NCI-H510A (cell line): ENCODE measurements at regions not wholly inside any gene's neighbourhood (a gene's known extent, or its start where the extent isn't known, plus 50 kb on each side); places are given as distances from the start of the nearest gene placed in this dataset.
"Not testable (repeated sequence)": the region's sequence is repeated elsewhere in the genome, so short reads cannot be mapped to it uniquely, and the experiment has no call there.

Experiments used
- DNase-seq: peaks from one replicate; lab custom pipeline; 2025; lab: John Stamatoyannopoulos, UW

DNA sequence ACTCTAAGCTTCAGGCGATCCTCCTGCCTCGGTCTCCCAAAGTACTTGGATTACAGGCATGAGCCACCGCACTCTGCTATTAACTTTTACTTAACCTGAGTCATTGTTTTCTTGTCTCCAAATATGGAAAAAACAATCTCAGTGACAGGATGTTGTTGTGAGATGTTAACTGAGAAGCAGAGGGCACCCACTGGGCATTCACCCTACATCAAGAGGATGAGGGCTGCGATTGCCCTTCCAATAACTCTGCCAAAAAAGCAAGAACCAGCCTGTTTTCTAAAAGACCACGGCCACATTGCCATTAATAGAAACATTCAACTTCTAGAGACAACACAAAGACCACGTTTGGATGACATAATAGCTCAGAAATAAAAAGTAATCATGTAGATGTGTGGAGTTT is 107.6 kb upstream of the SGK1 start:
- no peak for DNase-seq

DNA sequence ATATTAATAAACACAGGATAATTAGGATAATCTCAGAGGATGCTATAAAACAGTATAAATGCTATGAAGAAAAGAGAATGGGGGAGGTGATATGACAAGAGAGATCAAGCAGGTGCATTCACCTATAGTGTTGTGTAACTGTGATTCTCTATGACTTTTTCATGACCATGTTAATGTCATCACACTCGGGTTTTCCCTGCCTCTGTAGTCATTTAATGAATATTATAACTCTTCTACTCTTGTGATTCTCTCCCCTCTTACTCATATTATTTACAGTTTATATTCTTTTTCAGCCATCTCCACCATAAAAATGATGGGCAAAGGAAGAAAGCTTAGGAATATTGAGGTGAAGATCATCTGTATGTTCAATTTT is 106.9 kb upstream of the SGK1 start:
- no peak for DNase-seq

DNA sequence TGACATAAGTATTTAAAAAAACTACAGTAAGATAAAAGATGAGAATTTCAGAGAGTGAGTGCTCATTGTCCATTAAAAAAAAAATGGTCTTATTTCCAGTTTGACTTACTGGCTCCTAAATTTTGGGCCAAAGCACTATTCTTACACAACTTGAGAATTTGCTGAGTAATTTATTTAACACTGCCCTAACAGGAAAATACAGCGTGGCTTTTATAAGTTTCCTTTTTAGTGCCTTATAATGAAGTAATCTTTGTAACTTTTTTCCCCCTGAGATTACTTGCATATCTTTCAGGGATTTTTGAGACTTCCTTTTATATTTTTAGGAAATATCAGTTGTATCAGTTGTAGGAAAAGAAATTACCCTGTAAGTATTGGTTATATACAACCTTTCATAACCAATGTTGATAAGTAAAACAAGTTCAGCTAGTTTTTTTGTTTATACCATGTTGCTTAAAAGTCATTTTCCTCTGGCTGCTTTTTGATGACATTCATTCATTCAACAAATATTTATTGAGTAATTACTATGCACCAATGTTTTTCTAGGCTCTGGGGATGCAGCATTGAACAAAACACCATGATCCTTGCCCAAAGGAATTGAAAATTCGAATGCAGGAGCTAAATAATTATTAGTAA is 106.4 kb upstream of the SGK1 start:
- DNase-seq = no peak

DNA sequence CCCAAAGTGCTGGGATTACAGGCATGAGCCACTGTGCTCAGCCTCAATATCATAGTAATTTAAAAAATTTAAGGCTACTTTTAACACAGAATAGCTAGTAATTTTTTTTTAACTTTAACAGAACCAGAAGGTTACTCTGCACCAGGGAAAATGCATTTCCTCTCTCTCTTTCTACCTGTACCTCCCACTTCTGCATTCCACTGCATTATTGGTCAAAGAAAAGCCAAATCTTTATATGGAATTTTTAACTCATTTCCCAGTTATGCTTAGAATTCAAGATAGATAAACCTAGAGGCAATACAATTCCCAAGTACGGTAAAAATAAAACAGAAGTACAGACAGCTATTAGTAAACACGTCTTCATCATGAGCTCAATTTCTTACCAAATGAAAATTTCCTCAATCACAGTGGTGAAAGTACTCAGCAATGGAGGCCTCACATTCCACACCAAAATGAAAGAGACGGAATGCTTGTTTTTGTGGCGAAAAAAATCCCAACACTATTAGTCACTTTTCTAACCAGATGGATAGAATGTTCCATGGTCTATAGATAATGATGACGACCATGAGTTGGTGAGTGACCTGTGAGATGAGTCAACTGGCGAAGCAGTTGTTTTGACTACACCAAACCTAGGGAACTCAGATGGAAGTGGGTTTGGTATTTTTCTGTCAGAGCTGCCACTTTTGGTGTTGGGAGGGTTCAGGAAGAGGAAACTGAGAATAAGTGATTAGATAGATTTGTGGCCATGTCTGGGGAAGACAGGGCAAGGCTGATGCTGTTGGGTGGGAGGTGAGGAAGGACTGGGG is 104.7 kb upstream of the SGK1 start:
- DNase-seq = no peak

DNA sequence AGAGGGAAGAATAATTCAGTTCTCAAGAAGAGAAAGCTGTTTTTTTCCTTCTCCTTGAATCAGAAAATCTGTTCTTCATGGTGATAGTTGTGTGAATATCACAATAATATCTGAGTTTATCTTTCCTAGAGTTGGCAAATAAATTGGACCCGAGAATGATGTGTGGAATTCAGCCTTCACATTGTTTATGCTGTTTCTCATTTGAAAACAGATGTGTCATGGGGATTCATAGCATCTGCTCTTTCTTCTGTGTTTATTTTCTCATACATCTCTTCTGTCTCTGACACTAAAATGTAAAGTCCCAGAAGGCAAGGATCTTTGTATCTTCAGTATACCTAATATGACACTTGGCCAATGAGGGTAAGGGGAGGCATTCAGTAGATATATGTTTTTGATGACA is 103.6 kb upstream of the SGK1 start:
- DNase-seq = no peak

DNA sequence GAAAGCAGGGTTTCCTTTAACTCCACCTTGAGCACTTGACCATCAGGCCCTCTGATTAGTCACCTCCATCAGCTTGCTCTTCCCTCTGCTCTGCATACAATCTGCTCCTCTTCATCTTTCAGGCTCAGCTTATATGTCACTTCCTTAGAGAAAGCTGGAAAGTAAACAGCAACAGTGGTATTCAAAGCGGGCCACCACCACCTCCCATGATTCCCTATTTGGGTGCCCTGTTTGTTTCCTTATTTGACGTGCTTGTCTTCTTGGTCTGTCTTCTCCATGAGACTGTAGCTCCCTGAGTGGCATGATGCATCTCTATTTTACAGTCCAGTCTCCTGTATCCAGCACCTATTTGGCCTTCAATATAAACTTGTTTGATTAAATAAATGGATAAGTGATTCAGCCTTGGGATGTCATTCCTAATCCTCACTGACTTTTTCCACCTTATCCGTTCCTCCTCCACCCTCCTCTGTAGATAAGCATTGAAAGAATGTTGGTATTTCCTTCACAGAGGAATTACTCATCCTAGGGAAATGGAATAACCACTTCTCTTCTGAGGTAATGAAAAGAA is 102.8 kb upstream of the SGK1 start:
- DNase-seq = no peak

DNA sequence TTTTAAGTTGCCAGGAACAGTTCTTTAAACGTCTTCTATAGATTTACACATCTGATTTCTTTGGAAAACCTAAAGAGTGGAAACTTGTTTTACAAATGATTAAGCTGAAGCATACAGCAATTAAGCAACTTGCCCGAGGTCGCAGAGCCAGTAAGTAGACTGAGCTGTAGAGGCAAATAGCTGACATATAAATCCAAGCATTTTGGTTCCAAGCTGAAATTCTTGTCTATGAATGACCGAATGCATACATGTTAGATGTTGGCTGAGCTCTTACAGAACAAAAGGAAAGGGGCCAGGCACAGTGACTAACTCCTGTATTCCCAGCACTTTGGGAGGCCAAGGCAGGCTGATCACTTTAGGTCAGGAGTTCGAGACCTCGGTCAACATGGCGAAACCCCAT is 101.8 kb upstream of the SGK1 start:
- DNase-seq = no peak

DNA sequence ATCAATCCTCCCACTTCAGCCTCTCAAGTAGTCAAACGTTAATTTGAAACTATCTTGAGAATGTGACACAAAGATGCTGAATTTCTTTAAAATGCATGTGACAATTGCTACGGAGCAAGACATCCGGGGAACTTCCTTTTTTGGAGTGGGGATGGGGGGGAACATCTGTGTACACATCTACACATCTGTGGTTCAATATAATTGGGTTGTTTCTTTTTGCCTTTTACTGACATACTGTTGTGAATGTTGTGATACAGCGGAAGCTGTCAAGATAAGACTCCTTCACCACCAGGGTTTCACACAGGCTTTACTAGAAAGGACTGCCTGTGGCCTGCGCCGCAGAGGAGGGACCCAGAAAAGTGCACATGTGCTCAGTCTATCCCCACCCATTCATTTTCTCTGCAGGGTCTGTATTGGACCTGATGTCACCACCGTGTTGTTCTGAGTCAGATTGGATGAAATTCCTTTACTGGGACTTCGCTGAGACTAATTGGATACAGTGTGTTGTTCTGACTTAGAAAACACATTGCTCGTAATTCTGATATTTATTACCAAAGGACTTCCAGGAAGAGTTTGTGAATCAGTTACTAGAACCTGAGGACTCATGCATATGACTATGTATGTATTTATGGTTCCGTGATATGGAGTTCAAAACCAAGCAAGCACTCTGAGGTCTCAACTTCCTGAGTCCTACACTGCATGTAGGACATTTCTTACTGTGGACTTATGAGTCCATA is 98.7 kb upstream of the SGK1 start:
- DNase-seq = no peak

DNA sequence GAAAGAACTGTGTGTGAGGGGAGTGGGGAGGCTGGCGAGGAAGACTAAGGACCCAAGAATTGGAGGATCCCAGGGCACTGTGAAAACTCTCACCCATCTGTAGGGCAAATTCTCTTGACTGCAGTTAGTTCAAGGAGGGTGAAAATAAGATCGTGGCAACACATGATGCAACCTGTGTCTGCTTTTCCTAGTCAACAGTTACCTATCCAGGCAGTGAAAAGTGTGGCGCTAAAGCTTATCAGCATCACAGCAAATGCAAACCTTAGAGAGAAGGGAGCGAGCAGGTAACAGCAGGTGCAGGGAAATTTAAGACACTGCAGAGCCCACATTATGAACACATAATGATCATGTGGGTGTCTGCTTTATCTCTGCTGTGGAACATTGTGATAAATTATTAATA is 97.7 kb upstream of the SGK1 start:
- DNase-seq = no peak

DNA sequence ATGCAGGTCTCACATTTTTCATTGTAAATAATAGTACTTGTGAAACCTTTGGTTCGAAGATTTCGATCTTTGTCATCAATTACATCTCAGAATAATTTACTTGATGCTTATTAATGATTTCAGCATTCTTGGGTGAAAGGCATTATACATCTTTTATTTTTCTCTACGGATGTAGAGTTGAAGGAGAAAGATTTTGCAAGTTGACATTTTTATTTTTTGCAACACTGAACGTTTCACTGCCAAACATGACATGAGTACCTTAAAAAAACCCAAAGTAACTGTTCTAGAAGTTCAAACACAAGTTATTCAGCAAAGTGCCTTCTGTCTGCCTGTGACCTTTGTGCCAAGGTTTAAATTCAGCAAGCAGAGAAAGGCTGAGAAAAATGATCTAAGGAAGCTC is 97.3 kb upstream of the SGK1 start:
- no peak for DNase-seq

DNA sequence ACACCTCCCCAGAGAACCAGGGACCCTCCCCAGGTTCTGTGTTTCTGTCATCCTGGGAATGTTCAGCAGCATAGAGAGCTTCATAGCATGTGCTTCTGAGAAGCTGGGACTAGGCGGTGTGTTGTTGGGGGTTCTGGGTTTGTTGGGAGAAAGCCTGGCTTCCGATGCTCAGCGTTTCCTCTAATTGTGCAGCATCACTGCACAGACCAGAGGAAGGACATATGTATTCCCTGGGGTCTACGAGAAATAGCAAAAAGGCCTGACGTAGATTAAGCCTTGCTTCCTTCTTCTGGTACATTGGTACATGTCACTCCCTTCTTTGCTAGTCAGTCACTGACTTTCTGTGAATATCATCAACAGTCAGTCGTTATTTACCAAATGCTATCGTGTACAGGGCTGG is 96.9 kb upstream of the SGK1 start:
- no peak for DNase-seq

DNA sequence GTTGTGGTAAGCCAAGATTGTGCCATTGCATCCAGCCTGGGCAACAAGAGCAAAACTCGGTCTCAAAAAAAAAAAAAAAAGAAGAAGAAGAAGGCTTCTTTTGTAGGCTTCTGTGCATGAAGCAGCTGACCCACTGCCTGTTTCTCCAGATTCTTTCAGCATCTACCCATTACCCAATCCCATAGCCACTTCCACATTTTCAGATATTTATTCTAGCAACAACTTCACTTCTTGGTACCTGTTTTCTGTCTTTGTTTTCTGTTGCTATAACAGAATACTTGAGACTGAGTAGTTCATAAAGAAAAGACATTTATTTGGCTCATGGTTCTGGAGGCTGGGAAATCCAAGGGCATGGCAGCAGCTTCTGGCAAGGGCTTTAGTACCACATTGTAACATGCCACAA is 95.3 kb upstream of the SGK1 start:
- no peak for DNase-seq

DNA sequence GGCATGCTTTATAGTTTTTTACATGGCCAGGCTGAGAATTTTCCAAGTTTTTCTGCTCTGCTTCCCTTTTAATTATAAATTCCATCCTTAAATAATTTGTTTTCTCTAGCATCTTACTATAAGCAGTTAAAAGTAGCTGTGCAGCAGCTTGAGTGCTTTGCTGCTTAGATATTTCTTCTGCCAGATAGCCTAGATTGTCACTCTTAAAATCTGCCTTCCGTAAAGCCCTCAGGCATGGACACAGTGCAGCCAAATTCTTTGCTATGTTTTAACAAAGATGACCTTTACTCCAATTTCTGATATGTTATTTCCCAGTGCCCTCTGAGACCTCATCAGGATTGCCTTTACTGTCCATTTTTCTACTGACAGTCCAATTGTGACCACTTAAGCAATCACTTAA is 92.6 kb upstream of the SGK1 start:
- DNase-seq = no peak

DNA sequence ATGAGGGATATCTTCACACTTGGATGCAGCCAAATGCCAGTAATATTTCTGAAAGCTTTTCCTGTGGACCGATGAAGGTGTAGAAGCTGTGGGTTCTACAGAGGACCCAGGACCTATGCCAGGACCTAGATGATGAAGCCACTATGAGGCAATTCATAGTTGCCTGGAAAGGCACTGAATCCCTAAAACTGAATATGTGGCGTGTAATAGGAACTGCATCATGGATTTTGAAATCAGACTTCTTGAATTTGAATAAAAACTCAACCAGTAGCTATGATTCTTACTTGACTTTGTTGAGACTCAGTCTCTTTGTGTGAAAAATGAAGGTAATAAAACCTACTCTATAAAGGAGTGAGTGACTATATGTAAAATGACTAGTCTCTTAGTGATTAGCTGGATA is 89.9 kb upstream of the SGK1 start:
- no peak for DNase-seq

DNA sequence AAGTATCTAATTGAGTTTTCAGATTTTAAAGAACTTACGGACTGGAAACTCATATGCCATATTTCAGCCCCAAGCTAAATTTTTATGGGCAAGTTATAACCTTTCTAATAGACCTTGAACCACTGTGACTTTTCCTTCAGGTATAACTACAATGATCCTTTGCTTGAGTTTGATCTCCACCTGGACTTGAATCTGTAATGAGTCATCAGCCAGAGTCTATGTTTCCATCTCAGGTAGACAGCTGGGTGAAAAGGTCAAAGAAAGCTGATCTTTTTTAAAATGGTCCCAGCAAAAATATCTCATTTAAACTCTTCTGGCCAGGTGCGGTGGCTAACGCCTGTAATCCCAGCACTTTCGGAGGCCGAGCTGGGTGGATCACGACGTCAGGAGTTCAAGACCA is 88.4 kb upstream of the SGK1 start:
- no peak for DNase-seq

DNA sequence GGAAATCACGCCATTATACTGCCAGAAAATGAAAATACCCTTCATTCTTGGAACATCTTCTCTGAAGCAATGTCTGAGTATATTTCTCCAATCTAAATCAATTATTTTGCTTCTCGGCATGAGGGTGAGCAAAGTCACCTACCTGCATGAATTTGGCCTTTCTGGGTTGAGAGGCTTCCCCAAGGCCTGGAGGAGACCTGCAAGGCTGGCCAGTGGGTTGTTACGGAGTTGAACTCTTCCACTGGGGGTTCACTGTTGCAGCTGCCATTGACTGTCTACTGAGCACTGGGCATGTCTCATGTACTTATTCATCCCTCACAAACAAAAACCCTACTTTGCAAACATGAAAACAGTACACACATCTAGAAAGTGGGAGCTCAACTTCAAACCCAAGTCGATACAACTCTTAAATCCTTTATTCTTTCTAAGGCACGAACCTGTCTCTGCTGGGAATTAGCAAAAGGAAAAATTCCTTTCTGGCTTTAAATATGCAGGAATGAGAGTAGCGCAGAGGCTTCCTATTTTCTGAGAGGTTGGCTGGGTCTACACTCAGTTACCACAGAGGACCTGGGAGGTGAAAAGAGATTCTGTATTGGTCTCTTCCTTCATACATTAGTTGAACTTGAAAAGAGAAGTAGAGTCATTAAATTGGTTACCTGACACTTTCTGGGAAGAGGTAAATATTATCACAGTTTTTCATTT is 87.6 kb upstream of the SGK1 start:
- no peak for DNase-seq

DNA sequence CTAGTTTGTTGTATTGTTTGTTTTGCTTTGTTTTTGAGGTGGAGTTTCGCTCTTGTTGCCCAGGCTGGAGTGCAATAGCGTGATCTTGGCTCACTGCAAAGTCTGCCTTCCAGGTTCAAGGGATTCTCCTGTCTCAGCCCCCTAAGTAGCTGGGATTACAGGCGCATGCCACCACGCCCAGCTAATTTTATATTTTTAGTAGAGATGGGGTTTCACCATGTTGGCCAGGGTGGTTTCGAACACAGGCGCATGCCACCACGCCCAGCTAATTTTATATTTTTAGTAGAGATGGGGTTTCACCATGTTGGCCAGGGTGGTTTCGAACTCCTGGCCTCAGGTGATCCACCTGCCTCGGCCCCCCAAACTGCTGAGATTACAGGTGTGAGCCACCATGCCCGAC is 85.4 kb upstream of the SGK1 start:
- not testable (repeated sequence) for DNase-seq

DNA sequence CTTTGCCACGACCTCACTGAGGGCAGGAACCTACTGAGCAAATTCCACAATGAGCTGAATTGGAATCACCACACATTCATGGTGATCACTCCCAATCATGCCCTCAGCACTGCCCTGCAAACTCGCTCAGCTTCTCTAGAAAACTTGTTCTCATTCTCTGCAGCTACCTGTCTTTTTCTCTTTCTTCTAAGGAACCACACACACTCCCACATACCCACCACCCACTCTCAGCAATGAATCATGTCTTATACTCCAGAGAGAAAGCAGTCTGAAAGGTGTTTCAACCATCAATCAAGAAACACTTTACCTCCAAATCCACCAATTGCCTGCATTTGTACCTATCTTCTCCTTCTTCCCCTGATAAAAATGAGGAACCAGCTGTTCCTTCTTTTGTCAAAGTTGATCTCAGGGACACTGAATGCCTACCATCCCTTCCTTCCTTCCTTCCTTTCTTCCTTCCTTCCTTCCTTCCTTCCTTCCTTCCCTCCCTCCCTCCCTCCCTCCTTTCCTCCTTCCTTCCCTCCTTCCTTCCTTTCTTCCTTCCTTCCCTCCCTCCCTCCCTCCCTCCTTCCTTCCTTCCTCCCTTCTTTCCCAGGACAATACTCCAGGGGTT is 84.6 kb upstream of the SGK1 start:
- no peak for DNase-seq

DNA sequence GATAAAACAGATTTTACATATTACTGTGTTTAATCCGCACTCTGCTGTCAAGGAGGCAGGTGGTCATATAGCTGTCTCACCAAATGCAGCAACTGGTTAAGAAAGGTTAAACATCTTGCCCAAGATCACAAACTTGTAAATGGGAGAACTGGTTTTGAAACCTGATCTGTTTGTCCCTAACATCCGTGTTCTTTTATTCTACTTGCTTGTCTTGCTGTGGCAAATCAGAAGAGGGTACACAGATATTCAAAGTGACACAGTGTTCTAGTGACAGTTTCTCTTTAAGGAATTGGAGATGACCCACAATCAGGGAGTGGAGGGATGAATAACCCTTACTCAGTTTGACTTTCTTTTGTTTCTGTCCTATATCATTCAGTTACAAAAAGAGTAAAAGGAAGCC is 83.0 kb upstream of the SGK1 start:
- no peak for DNase-seq

DNA sequence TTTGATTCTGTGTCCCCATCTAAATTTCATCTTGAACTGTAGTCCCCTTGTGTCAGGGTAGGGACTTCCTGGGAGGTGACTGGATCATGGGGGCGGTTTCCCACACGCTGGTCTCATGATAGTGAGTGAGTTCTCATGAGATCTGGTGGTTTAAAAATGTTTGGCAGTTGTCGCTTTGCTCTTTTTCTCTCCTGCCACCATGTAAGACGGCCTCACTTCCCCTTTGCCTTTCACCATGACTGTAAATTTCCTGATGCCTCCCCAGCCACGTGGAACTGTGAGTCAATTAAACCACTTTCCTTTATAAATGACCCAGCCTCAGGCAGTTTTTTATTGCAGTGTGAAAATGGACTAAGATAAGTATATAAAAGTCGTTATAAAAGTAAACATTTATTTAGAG is 80.5 kb upstream of the SGK1 start:
- no peak for DNase-seq

DNA sequence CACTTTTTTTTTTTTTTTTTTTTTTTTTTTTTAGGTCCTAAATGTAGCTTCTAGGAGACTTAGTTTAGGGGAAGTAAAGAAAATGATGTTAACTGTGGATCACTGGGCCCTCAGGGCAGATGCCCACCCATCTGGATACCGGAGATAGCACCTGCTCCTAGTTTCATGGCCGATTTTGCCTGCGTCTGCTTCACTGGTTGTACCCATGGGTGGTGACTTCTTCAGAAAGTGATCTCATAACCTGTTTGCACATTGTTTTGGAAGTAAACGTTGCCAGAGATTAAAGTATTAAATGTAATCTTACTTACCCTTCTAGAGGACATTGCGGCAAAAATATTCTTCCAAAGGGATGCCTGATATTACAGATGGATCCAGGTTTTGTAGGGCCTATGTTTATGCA is 79.8 kb upstream of the SGK1 start:
- DNase-seq = no peak

DNA sequence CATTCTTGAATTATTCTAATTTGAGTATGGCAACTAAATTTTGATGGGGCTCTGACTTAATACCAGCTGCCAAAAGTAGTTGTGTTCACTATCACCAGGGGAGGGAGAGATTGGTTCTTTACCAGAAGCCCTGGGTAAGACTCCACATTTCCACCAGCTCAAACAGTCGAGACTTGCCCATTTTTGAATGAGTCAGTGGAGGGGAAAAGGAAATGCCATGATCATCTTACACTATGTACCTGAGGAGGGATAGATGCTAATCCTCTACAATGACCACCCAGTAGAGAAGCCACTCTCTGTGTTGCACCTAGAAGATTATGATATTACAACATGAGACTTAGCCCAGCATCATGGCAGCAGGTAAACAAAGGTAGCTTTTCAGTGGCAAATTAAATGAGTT is 77.0 kb upstream of the SGK1 start:
- no peak for DNase-seq
